PC-3 (cell line): ENCODE measurements at regions not wholly inside any gene's neighbourhood (a gene's known extent, or its start where the extent isn't known, plus 50 kb on each side); places are given as distances from the start of the nearest gene placed in this dataset.

Experiments used
- CTCF ChIP-seq: fragments of 300-600 bp; sonication (generic); conservative IDR thresholded peaks from 2 replicates; pipeline ENCODE4 v1.5.1; 2017; ENCODE audit warnings: antibody characterized with exemption, low read depth, mild to moderate bottlenecking, low read length
- EZH2 ChIP-seq: fragments of 300-600 bp; sonication (generic); IDR thresholded peaks from one replicate; pipeline ENCODE4 v1.6.1; 2017; ENCODE audit warnings: antibody characterized with exemption, mild to moderate bottlenecking, low read length; ENCODE audit not compliant: unreplicated experiment

GRCh38 chr2:53095664-53096063, 671.9 kb upstream of the CHAC2 start:
- no peak for TF ChIP-seq CTCF
- no peak for TF ChIP-seq EZH2
